SK-N-SH (cell line): ENCODE measurements at regions not wholly inside any gene's neighbourhood (a gene's known extent, or its start where the extent isn't known, plus 50 kb on each side); places are given as distances from the start of the nearest gene placed in this dataset.

Experiments
- CTCF ChIA-PET: fragments of 300-600, 350-600 bp; formaldehyde crosslinking; extraction: SDS; loops from one replicate; lab custom pipeline; 2021; lab: Yijun Ruan, JAX
- POLR2A ChIA-PET: fragments of 350-600 bp; sonication (Branson Sonifier 250); formaldehyde crosslinking; extraction: SDS; loops from one replicate; lab custom pipeline; 2020; ENCODE audit warnings: antibody characterized with exemption, inconsistent platforms; lab: Yijun Ruan, JAX
- DNase-seq: peaks from one replicate; pipeline ENCODE4 v3.0.0; 2012
- H2AFZ ChIP-seq: fragments of 200-600 bp; sonication (generic); 2 replicates; pipeline ENCODE4 v1.8.1; 2016; ENCODE audit warnings: antibody characterized with exemption, mild to moderate bottlenecking, low read depth
- H3F3A ChIP-seq: fragments of 200-600 bp; sonication (generic); replicated peaks from 2 replicates; pipeline ENCODE3; 2016; ENCODE audit warnings: antibody characterized with exemption, mild to moderate bottlenecking; ENCODE audit not compliant: insufficient read depth
- H3K27ac ChIP-seq, 2 experiments: fragments of 200-500 bp in 1 of 2; fragments of 200-600 bp in 1 of 2; sonication (Bioruptor generic) in 1 of 2; sonication (generic), shearing (Covaris generic) in 1 of 2; 2 replicates each; pipeline versions ENCODE4 v1.5.1 to v1.6.1; 2014 to 2016; ENCODE audit warnings: low read depth in 2 of 2, inconsistent platforms in 1 of 2, low read length in 1 of 2, mild to moderate bottlenecking in 1 of 2, mixed read lengths in 1 of 2
- H3K27me3 ChIP-seq: fragments of 200-600 bp; sonication (generic), shearing (Covaris generic); 2 replicates; pipeline ENCODE4 v1.6.1; 2016; ENCODE audit warnings: mixed run types; ENCODE audit not compliant: insufficient read depth
- H3K36me3 ChIP-seq, 2 experiments: fragments of 200-500 bp in 1 of 2; fragments of 200-600 bp in 1 of 2; sonication (Bioruptor generic) in 1 of 2; sonication (generic) in 1 of 2; replicated peaks in 1 of 2; 2 replicates each; pipeline versions ENCODE3 to v1.5.1; 2014 to 2016; ENCODE audit warnings: low read length in 1 of 2, mild to moderate bottlenecking in 1 of 2; ENCODE audit not compliant: insufficient read depth in 2 of 2, control insufficient read depth in 1 of 2
- H3K4me1 ChIP-seq, 2 experiments: fragments of 200-500 bp in 1 of 2; fragments of 200-600 bp in 1 of 2; sonication (Bioruptor generic) in 1 of 2; sonication (generic), shearing (Covaris generic) in 1 of 2; 2 replicates each; pipeline versions ENCODE4 v1.5.1 to v1.6.1; 2014 to 2016; ENCODE audit warnings: low read depth in 1 of 2, low read length in 1 of 2, mixed run types in 1 of 2; ENCODE audit not compliant: insufficient read depth in 2 of 2, control insufficient read depth in 1 of 2
- H3K4me2 ChIP-seq: fragments of 200-600 bp; sonication (generic), shearing (Covaris generic); 2 replicates; pipeline ENCODE4 v1.6.1; 2017; ENCODE audit warnings: mixed run types
- H3K4me3 ChIP-seq, 2 experiments: fragments of 200-500 bp in 1 of 2; fragments of 200-600 bp in 1 of 2; sonication (Bioruptor generic) in 1 of 2; sonication (generic), shearing (Covaris generic) in 1 of 2; 2 replicates each; pipeline versions ENCODE4 v1.5.1 to v1.8.1; 2014 to 2016; ENCODE audit warnings: low read depth in 2 of 2, inconsistent platforms in 1 of 2, low read length in 1 of 2, mild to moderate bottlenecking in 1 of 2, mixed read lengths in 1 of 2, moderate library complexity in 1 of 2
- H3K79me2 ChIP-seq: fragments of 200-600 bp; sonication (generic); 2 replicates; pipeline ENCODE4 v1.8.1; 2017; ENCODE audit warnings: mild to moderate bottlenecking; ENCODE audit not compliant: insufficient read depth
- H3K9ac ChIP-seq: fragments of 200-600 bp; sonication (generic); 2 replicates; pipeline ENCODE4 v1.6.1; 2017; ENCODE audit warnings: mixed run types
- H3K9me2 ChIP-seq: fragments of 200-600 bp; sonication (generic); 2 replicates; pipeline ENCODE4 v1.6.1; 2017; ENCODE audit warnings: mixed run types
- H3K9me3 ChIP-seq: fragments of 200-600 bp; sonication (generic); 2 replicates; pipeline ENCODE4 v1.6.1; 2017; ENCODE audit warnings: mixed run types, mild to moderate bottlenecking, moderate library complexity
- H4K20me1 ChIP-seq: fragments of 200-600 bp; sonication (generic); 2 replicates; pipeline ENCODE4 v1.6.1; 2017; ENCODE audit warnings: mild to moderate bottlenecking, mixed run types; ENCODE audit not compliant: insufficient read depth
- CHD2 ChIP-seq: fragments of 150-350 bp; IDR thresholded peaks from 2 replicates; pipeline ENCODE4 v1.6.1; 2018; ENCODE audit warnings: low read length; ENCODE audit not compliant: partially characterized antibody
- ELF1 ChIP-seq: IDR thresholded peaks from 2 replicates; pipeline ENCODE4 v1.4.0; 2012
- EP300 ChIP-seq, 2 experiments: IDR thresholded peaks; 2 replicates each; pipeline versions ENCODE4 v1.4.0 to v1.6.1; 2012; ENCODE audit warnings: borderline replicate concordance in 1 of 2, low read depth in 1 of 2, low read length in 1 of 2
- EZH2phosphoT487 ChIP-seq: fragments of 200-600 bp; sonication (generic); IDR thresholded peaks from 2 replicates; pipeline ENCODE4 v1.6.1; 2017; ENCODE audit warnings: low read depth, mixed run types, mild to moderate bottlenecking, antibody characterized with exemption, moderate library complexity, borderline replicate concordance
- FOSL2 ChIP-seq: IDR thresholded peaks from 2 replicates; pipeline ENCODE4 v1.4.0; 2012; ENCODE audit warnings: low read depth, mild to moderate bottlenecking, moderate library complexity, borderline replicate concordance
- FOXJ3 ChIP-seq: sonication (generic); formaldehyde crosslinking; IDR thresholded peaks from 2 replicates; pipeline ENCODE4 v1.5.1; 2020; ENCODE audit warnings: mild to moderate bottlenecking, missing genetic modification reagents
- FOXM1 ChIP-seq: IDR thresholded peaks from 2 replicates; pipeline ENCODE4 v1.4.0; 2012; ENCODE audit warnings: low read depth, mild to moderate bottlenecking
- GABPA ChIP-seq: IDR thresholded peaks from 2 replicates; pipeline ENCODE4 v1.4.0; 2012; ENCODE audit warnings: low read depth, mild to moderate bottlenecking
- GATA2 ChIP-seq: sonication (generic); formaldehyde crosslinking; IDR thresholded peaks from 2 replicates; pipeline ENCODE4 v1.5.0; 2020; ENCODE audit warnings: mild to moderate bottlenecking, missing genetic modification reagents
- MEF2A ChIP-seq: IDR thresholded peaks from 2 replicates; pipeline ENCODE4 v1.4.0; 2012; ENCODE audit warnings: low read depth, borderline replicate concordance
- RCOR1 ChIP-seq: fragments of 150-350 bp; IDR thresholded peaks from 2 replicates; pipeline ENCODE4 v1.6.1; 2017; ENCODE audit warnings: antibody characterized with exemption, low read length
- SIN3A ChIP-seq: IDR thresholded peaks from 2 replicates; pipeline ENCODE4 v1.6.1; 2012; ENCODE audit warnings: low read depth, mild to moderate bottlenecking, low read length, moderate library complexity, borderline replicate concordance
- SMC3 ChIP-seq: IDR thresholded peaks from 2 replicates; pipeline ENCODE4 v1.6.1; 2012; ENCODE audit warnings: low read depth, low read length, improper control_type of control experiment
- TAF1 ChIP-seq: IDR thresholded peaks from 2 replicates; pipeline ENCODE4 v1.6.1; 2012; ENCODE audit warnings: low read depth, mild to moderate bottlenecking, low read length, moderate library complexity, borderline replicate concordance
- TEAD4 ChIP-seq: IDR thresholded peaks from 2 replicates; pipeline ENCODE4 v1.4.0; 2012; ENCODE audit warnings: mild to moderate bottlenecking, borderline replicate concordance; ENCODE audit not compliant: insufficient read depth
- YY1 ChIP-seq: IDR thresholded peaks from 2 replicates; pipeline ENCODE4 v1.4.0; 2012; ENCODE audit warnings: low read depth, mild to moderate bottlenecking
- WGBS: methylation state at CpG from one replicate; pipeline ENCODE4 v1.1.6; 2017; ENCODE audit warnings: low lambda C conversion rate; 5-methylcytosine and 5-hydroxymethylcytosine counted together
- TF ChIP-seq, protein P1 (sequence below): fragments of 200-600 bp; sonication (generic); IDR thresholded peaks from 2 replicates; pipeline ENCODE4 v1.6.1; 2017; ENCODE audit warnings: antibody characterized with exemption, mild to moderate bottlenecking, moderate library complexity
- TF ChIP-seq, protein P2 (sequence below): IDR thresholded peaks from 2 replicates; pipeline ENCODE4 v1.4.0; 2012; ENCODE audit warnings: low read depth
- TF ChIP-seq, protein P3 (sequence below): fragments of 150-350 bp; IDR thresholded peaks from 2 replicates; pipeline ENCODE4 v1.6.1; 2016; ENCODE audit warnings: mild to moderate bottlenecking, low read depth, low read length
- TF ChIP-seq, protein P4 (sequence below): fragments of 150-350 bp; IDR thresholded peaks from 2 replicates; pipeline ENCODE4 v1.6.1; 2017; ENCODE audit warnings: antibody characterized with exemption, low read length, low read depth, borderline replicate concordance
- TF ChIP-seq, protein P5 (sequence below): IDR thresholded peaks from 2 replicates; pipeline ENCODE4 v1.4.0; 2012; ENCODE audit warnings: low read depth, borderline replicate concordance

DNA sequence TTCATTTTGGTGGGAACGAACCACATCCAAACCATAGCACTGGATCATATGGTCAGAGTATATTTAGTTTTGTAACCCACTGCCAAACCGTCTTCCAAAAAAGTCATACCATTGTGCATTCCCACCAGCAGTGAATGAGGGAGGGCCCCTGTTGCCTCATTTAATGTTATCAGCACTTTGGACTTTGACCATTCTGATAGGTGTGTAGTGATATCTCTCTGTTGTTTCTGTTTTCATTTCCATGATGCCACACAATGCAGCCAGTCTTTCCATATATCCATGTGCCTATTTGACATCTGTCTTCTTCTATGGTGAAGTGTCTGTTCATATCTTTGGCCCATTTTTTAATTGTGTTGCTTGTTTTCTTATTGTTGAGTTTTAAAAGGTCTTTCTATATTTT is 105.0 kb upstream of the PPP2R2D start:
- Histone ChIP-seq H3K79me2 (no peaks in the 10 kb centered on the region), H4K20me1 (no peaks in the 10 kb centered on the region), H3K4me2 (no peak overlapping the region), H3K9me3 (no peaks in the 10 kb centered on the region), H2AFZ (no peak overlapping the region), H3K4me1 (no peaks in the 10 kb centered on the region), H3F3A (no peaks in the 10 kb centered on the region), H3K9ac (no peak overlapping the region), H3K27me3 (no peaks in the 10 kb centered on the region), H3K9me2 (no peaks in the 10 kb centered on the region), H3K27ac (no peak overlapping the region), H3K36me3 (no peaks in the 10 kb centered on the region), H3K4me3 (no peak overlapping the region)
- DNase-seq = no peak
- 21% methylated on average over 2 of the region's 2 CpGs for WGBS
- POLR2A ChIA-PET = no interaction called here
- TF ChIP-seq TAF1 (no peak), SIN3A (no peak), FOXM1 (no peak), TEAD4 (no peak), MEF2A (no peak), FOSL2 (no peak), GABPA (no peak), EP300 (IDR thresholded peaks at IDR 0.05; ENCODE audit: borderline replicate concordance in 1 of 2, low read depth in 1 of 2, low read length in 1 of 2) (no peak), YY1 (no peak), ELF1 (no peak), SMC3 (no peak), FOXJ3 (CRISPR knock-in tag) (no peak), CHD2 (no peak)
- TF ChIP-seq, protein P1, sequence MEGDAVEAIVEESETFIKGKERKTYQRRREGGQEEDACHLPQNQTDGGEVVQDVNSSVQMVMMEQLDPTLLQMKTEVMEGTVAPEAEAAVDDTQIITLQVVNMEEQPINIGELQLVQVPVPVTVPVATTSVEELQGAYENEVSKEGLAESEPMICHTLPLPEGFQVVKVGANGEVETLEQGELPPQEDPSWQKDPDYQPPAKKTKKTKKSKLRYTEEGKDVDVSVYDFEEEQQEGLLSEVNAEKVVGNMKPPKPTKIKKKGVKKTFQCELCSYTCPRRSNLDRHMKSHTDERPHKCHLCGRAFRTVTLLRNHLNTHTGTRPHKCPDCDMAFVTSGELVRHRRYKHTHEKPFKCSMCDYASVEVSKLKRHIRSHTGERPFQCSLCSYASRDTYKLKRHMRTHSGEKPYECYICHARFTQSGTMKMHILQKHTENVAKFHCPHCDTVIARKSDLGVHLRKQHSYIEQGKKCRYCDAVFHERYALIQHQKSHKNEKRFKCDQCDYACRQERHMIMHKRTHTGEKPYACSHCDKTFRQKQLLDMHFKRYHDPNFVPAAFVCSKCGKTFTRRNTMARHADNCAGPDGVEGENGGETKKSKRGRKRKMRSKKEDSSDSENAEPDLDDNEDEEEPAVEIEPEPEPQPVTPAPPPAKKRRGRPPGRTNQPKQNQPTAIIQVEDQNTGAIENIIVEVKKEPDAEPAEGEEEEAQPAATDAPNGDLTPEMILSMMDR = no peak
- TF ChIP-seq, protein P2, sequence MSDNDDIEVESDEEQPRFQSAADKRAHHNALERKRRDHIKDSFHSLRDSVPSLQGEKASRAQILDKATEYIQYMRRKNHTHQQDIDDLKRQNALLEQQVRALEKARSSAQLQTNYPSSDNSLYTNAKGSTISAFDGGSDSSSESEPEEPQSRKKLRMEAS = no peak
- TF ChIP-seq, protein P3, sequence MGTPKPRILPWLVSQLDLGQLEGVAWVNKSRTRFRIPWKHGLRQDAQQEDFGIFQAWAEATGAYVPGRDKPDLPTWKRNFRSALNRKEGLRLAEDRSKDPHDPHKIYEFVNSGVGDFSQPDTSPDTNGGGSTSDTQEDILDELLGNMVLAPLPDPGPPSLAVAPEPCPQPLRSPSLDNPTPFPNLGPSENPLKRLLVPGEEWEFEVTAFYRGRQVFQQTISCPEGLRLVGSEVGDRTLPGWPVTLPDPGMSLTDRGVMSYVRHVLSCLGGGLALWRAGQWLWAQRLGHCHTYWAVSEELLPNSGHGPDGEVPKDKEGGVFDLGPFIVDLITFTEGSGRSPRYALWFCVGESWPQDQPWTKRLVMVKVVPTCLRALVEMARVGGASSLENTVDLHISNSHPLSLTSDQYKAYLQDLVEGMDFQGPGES = no peak
- CTCF ChIA-PET = no interaction called here

DNA sequence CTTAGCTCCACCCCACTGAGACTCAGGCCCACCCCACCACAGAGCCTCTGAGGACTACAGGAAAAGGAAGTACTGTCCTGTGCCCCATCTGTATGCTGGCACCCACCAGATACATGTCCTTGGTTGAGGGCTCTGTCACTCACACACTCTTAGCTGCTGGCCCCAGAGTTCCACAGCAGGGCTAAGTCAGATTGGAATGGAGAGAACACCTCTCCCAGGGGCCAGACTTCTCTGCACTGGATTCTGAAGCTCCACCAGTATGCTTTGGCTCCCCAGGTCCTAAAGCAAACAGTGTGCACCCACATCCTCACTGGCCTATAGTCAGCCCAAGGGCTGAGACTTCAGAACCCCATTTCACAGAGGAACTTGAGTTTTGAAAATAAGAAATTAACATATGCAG is 103.2 kb upstream of the PPP2R2D start:
- H3F3A ChIP-seq = no peaks in the 10 kb centered on the region
- H3K9me2 ChIP-seq = no peaks in the 10 kb centered on the region
- no peaks in the 10 kb centered on the region for H3K4me1 ChIP-seq
- H2AFZ ChIP-seq = no peak overlapping the region
- ChIA-PET POLR2A (no interaction called here), CTCF (no interaction called here)
- no peaks in the 10 kb centered on the region for H3K27me3 ChIP-seq
- H3K9ac ChIP-seq = no peak overlapping the region
- H3K9me3 ChIP-seq = no peaks in the 10 kb centered on the region
- DNase-seq = no peak
- no peaks in the 10 kb centered on the region for H4K20me1 ChIP-seq
- no peak overlapping the region for H3K4me3 ChIP-seq
- H3K4me2 ChIP-seq = no peak overlapping the region
- H3K79me2 ChIP-seq = no peaks in the 10 kb centered on the region
- H3K36me3 ChIP-seq = no peaks in the 10 kb centered on the region
- H3K27ac ChIP-seq = no peak overlapping the region
- no peak for TF ChIP-seq EZH2phosphoT487
- no peak for TF ChIP-seq RCOR1
- TF ChIP-seq, protein P4, sequence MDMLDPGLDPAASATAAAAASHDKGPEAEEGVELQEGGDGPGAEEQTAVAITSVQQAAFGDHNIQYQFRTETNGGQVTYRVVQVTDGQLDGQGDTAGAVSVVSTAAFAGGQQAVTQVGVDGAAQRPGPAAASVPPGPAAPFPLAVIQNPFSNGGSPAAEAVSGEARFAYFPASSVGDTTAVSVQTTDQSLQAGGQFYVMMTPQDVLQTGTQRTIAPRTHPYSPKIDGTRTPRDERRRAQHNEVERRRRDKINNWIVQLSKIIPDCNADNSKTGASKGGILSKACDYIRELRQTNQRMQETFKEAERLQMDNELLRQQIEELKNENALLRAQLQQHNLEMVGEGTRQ = no peak
- TF ChIP-seq, protein P5, sequence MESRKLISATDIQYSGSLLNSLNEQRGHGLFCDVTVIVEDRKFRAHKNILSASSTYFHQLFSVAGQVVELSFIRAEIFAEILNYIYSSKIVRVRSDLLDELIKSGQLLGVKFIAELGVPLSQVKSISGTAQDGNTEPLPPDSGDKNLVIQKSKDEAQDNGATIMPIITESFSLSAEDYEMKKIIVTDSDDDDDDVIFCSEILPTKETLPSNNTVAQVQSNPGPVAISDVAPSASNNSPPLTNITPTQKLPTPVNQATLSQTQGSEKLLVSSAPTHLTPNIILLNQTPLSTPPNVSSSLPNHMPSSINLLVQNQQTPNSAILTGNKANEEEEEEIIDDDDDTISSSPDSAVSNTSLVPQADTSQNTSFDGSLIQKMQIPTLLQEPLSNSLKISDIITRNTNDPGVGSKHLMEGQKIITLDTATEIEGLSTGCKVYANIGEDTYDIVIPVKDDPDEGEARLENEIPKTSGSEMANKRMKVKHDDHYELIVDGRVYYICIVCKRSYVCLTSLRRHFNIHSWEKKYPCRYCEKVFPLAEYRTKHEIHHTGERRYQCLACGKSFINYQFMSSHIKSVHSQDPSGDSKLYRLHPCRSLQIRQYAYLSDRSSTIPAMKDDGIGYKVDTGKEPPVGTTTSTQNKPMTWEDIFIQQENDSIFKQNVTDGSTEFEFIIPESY = no peak
- TF ChIP-seq FOSL2 = no peak
- TF ChIP-seq SMC3 = no peak
- no peak for TF ChIP-seq GATA2
- TF ChIP-seq MEF2A = no peak
